Adrenal gland (tissue), 9 donors: ENCODE measurements at regions not wholly inside any gene's neighbourhood (a gene's known extent, or its start where the extent isn't known, plus 50 kb on each side); places are given as distances from the start of the nearest gene placed in this dataset.
"Not testable (repeated sequence)": the region's sequence is repeated elsewhere in the genome, so short reads cannot be mapped to it uniquely, and the experiment has no call there.

Experiments used
- DNase-seq, 7 donors: peaks; one replicate each; pipeline ENCODE4 v3.0.0-alpha.2; 2019 to 2020
- H3K27ac ChIP-seq, 5 donors: fragments of 200-600 bp; sonication (generic) in 4 of 5; 1 replicate in 3 of 5; 2 replicates in 2 of 5; pipeline versions ENCODE4 v1.5.1 to v1.8.0; 2016 to 2020; ENCODE audit warnings: mild to moderate bottlenecking in 1 of 5
- H3K27me3 ChIP-seq: fragments of 200-600 bp; 2 replicates; pipeline ENCODE4 v1.8.0; 2021
- H3K36me3 ChIP-seq, 2 donors: fragments of 200-600 bp; replicated peaks in 1 of 2; 1 replicate in 1 of 2; 2 replicates in 1 of 2; pipeline versions ENCODE4 v1.5.1 to v1.8.0; 2018 to 2022
- H3K4me1 ChIP-seq, 2 donors: fragments of 200-600 bp; replicated peaks in 1 of 2; 1 replicate in 1 of 2; 2 replicates in 1 of 2; pipeline versions ENCODE4 v1.5.1 to v1.8.0; 2018 to 2021
- H3K4me3 ChIP-seq, 4 donors: fragments of 200-600 bp; sonication (generic) in 3 of 4; one replicate each; pipeline ENCODE4 v1.5.1; 2016 to 2018
- H3K9me3 ChIP-seq, 3 donors: fragments of 200-600 bp; sonication (generic) in 1 of 3; replicated peaks in 1 of 3; 1 replicate in 2 of 3; 2 replicates in 1 of 3; pipeline versions ENCODE4 v1.5.1 to v1.8.0; 2016 to 2021
- CTCF ChIP-seq, 6 experiments: fragments of 450-650 bp in 4 of 6; fragments of 200-600 bp in 2 of 6; sonication (generic) in 1 of 6; IDR thresholded peaks; 1 replicate in 5 of 6; 2 replicates in 1 of 6; pipeline versions ENCODE4 v1.5.1 to v1.8.0; 2016 to 2021; ENCODE audit warnings: antibody characterized with exemption in 6 of 6, mild to moderate bottlenecking in 2 of 6, moderate library complexity in 1 of 6
- POLR2A ChIP-seq, 2 donors: fragments of 450-650 bp; IDR thresholded peaks; one replicate each; pipeline ENCODE4 v1.6.1; 2017; ENCODE audit warnings: antibody characterized with exemption in 2 of 2, mild to moderate bottlenecking in 2 of 2, moderate library complexity in 1 of 2
- WGBS, 4 donors: extraction: QIAGEN DNeasy Blood & Tissue Kit in 2 of 4; methylation state at CpG; one replicate each; pipeline versions ENCODE4 v1.1.5 to v1.1.7; 2013 to 2017; 5-methylcytosine and 5-hydroxymethylcytosine counted together
- intact Hi-C, 2 donors: fragments of 100-400 bp; cut with DNase I; formaldehyde crosslinking; loops; one replicate each; pipeline versions ENCODE4 v1.14.1 to v1.15.0; 2022 to 2023
- donor health status: healthy with polysubstance abuse.
- donor health status: Bipolar disorder and iron deficiency.
- donor health status: DM: yes; HTN: yes; CAD: no.
- donor health status: DM: no; HTN: no; CAD: no.
- donor health status: DM: no; HTN: no; CAD: no.

DNA sequence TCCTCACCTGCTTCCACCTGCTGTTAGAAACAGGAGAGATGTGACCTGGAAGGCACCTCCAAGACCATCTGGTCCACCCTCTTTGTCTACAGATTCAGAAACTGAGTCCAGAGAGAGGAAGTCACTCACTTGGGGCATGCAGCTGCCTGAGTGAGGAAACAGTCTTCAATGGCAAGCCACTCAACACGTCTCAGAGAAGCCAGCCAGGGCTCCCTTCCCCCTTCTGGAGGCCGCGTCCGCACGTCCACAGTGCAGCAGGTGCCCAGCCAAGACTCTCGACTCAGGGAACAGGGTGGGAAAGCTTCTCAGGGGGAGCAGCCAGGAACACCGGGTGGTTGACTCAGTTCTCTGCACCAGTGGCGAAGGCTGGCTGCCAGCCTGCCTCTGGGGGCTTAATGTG is 201.7 kb downstream of the BCL11A start:
- no peak for DNase-seq
- H3K4me3 ChIP-seq, result no peak overlapping the region
- H3K4me1 ChIP-seq, result no peaks in the 10 kb centered on the region
- H3K27ac ChIP-seq, result no peak overlapping the region
- H3K36me3 ChIP-seq, result no peaks in the 10 kb centered on the region
- H3K27me3 ChIP-seq, result no peaks in the 10 kb centered on the region
- TF ChIP-seq CTCF (IDR thresholded peaks at IDR 0.05) (no peak), POLR2A (IDR thresholded peaks at IDR 0.05) (no peak)
- 68 to 87% (median 81%) methylated on average over 3 to 8 of the region's 8 CpGs for WGBS, 4 donors
- no peaks in the 10 kb centered on the region for H3K9me3 ChIP-seq
- intact Hi-C loops, result no loop called here

DNA sequence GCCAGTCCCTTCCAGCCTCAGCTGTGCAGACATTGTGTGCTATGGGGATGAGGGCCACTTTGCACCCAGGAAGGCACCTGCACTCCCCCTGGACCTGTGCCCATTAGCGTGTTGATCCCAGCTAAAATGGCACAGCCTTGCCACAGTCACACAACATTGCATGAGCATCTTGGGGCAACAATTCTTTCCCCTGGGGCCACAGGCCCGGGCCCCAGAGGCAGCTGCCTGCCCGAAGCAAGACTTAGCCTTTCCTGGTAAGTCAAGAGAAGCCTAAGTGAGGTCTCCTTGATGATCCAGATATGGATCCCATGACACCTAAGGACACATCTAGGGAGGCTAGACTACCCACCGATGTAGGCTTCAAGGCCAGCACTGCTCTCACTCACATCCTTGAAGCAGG is 202.1 kb downstream of the BCL11A start:
- H3K27ac ChIP-seq, result no peak overlapping the region
- no peaks in the 10 kb centered on the region for H3K27me3 ChIP-seq
- no peaks in the 10 kb centered on the region for H3K4me1 ChIP-seq
- no peak for DNase-seq
- H3K9me3 ChIP-seq, result no peaks in the 10 kb centered on the region
- no peak overlapping the region for H3K4me3 ChIP-seq
- intact Hi-C loops, result no loop called here
- no peaks in the 10 kb centered on the region for H3K36me3 ChIP-seq
- WGBS, 4 donors, result 84 to 93% (median 88%) methylated on average over 4 of the region's 4 CpGs
- no peak for TF ChIP-seq CTCF (IDR thresholded peaks at IDR 0.05)
- no peak for TF ChIP-seq POLR2A (IDR thresholded peaks at IDR 0.05)

DNA sequence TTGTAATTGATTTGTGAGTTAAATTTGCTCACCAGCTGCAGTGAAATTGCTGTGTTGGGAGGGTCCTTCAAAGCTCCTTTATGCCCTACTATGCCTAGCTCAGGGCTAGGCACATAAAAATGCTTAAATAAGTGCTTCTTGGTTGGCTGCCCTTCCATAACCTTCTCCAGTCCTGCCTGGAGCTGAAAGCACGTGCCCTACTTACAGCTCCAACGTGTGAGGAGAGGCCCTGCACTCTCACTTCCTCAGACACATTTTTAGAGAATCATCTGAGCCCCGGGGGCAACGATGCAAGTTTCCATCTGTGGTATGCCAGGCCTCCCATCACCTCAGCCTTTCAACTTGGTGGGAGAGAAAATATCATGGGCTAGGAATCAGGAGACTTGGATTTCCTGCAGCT is 202.7 kb downstream of the BCL11A start:
- 65 to 75% (median 70%) methylated on average over 4 of the region's 4 CpGs for WGBS, 4 donors
- intact Hi-C loops, result no loop called here
- no peak for DNase-seq
- H3K4me1 ChIP-seq, result no peaks in the 10 kb centered on the region
- no peak overlapping the region for H3K27ac ChIP-seq
- TF ChIP-seq POLR2A (IDR thresholded peaks at IDR 0.05) (no peak), CTCF (IDR thresholded peaks at IDR 0.05) (no peak)
- H3K27me3 ChIP-seq, result no peaks in the 10 kb centered on the region
- no peaks in the 10 kb centered on the region for H3K9me3 ChIP-seq
- H3K4me3 ChIP-seq, result no peak overlapping the region
- no peaks in the 10 kb centered on the region for H3K36me3 ChIP-seq

DNA sequence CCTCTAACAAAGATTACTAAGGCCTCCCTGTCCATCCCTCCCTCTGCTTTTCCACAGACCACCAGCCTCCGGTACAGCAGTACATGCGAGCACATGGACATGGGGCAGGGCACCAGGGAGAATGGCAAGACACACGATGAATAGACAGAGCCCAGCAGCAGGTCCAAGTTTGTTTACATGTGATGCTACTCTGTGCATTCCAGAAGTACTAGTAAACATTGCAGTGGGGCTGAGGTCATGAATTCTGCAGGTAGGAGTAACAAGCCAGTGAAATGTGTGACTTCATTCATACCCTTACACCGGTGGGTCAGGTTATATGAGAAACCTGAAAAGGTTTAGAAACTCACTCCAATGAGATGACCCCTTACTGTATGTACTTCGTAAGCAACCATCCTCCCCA is 205.7 kb downstream of the BCL11A start:
- TF ChIP-seq CTCF (IDR thresholded peaks at IDR 0.05), result no peak
- no peak for TF ChIP-seq POLR2A (IDR thresholded peaks at IDR 0.05)
- Histone ChIP-seq H3K4me1 (no peaks in the 10 kb centered on the region), H3K27ac (no peak overlapping the region), H3K9me3 (no peaks in the 10 kb centered on the region), H3K36me3 (no peaks in the 10 kb centered on the region), H3K4me3 (no peak overlapping the region), H3K27me3 (no peaks in the 10 kb centered on the region)
- no peak for DNase-seq
- intact Hi-C loops, result no loop called here
- 85 to 95% (median 92%) methylated on average over 4 to 5 of the region's 5 CpGs for WGBS, 4 donors

- H3K27me3 ChIP-seq, intact Hi-C loops, H3K4me1 ChIP-seq, H3K27ac ChIP-seq, H3K9me3 ChIP-seq, H3K36me3 ChIP-seq, H3K4me3 ChIP-seq, DNase-seq: not testable (repeated sequence)
- WGBS, 4 donors, result 92 to 98% (median 95%) methylated on average over 4 of the region's 4 CpGs
Measured at GRCh38 chr2:60342491-60342890, 211.0 kb downstream of the BCL11A start.
